ENCODE measurements at regions not wholly inside any gene's neighbourhood (a gene's known extent, or its start where the extent isn't known, plus 50 kb on each side); places are given as distances from the start of the nearest gene placed in this dataset.

- intact Hi-C loops (cut with micrococcal nuclease; ENCODE audit: unreplicated experiment), result no loop called here
- BruUV-seq (replicated peaks), result no TSS peak
- Histone ChIP-seq H3K4me1 (no peaks in the 10 kb centered on the region), H3K9me3 (no peaks in the 10 kb centered on the region), H3K36me3 (ENCODE audit: control insufficient read depth, insufficient read depth, low read length) (no peaks in the 10 kb centered on the region), H3K4me3 (ENCODE audit: low read depth, low read length) (no peak overlapping the region), H3K27me3 (replicated peaks; ENCODE audit: control insufficient read depth, insufficient read depth, low read length) (peaks cover 2% of the 10 kb centered on the region)
- no peaks in the 10 kb centered on the region for H3K9me3 Mint-ChIP-seq (ENCODE audit: unreplicated experiment)
- H3K27ac Mint-ChIP-seq (ENCODE audit: unreplicated experiment), result no peak overlapping the region
- no peak for DNase-seq
- H3K27me3 Mint-ChIP-seq (ENCODE audit: insufficient read depth, unreplicated experiment), result peaks cover 10% of the 10 kb centered on the region
- POLR2A ChIA-PET, result no interaction called here
- no peak for TF ChIP-seq CTCF (IDR thresholded peaks at IDR 0.05; ENCODE audit: insufficient read depth in 1 of 2, low read depth in 1 of 2, low read length in 1 of 2, severe bottlenecking in 1 of 2, unreplicated experiment in 1 of 2)
- no peaks in the 10 kb centered on the region for H3K4me1 Mint-ChIP-seq (ENCODE audit: low read depth, unreplicated experiment)
- no peak overlapping the region for H3K4me3 Mint-ChIP-seq (ENCODE audit: unreplicated experiment)
- H3K36me3 Mint-ChIP-seq (ENCODE audit: insufficient read depth, unreplicated experiment), result no peaks in the 10 kb centered on the region
- CTCF ChIA-PET, result no interaction called here
Measured at GRCh38 chr11:45527898-45528297, 137.5 kb downstream of the CHST1 start.

- no TSS peak for BruUV-seq (replicated peaks)
Measured at GRCh38 chr11:45525393-45525792, 140.0 kb downstream of the CHST1 start.

GRCh38 chr11:45523760-45524159 is 141.7 kb downstream of the CHST1 start:
- POLR2A ChIA-PET, result no interaction called here
- Histone ChIP-seq H3K36me3 (ENCODE audit: control insufficient read depth, insufficient read depth, low read length) (no peaks in the 10 kb centered on the region), H3K4me3 (ENCODE audit: low read depth, low read length) (no peak overlapping the region), H3K9me3 (no peaks in the 10 kb centered on the region), H3K4me1 (no peaks in the 10 kb centered on the region), H3K27me3 (replicated peaks; ENCODE audit: control insufficient read depth, insufficient read depth, low read length) (peaks cover 3% of the 10 kb centered on the region)
- intact Hi-C loops (cut with micrococcal nuclease; ENCODE audit: unreplicated experiment), result no loop called here
- Mint-ChIP-seq H3K9me3 (ENCODE audit: unreplicated experiment) (no peaks in the 10 kb centered on the region), H3K27ac (ENCODE audit: unreplicated experiment) (no peak overlapping the region), H3K4me3 (ENCODE audit: unreplicated experiment) (no peak overlapping the region), H3K4me1 (ENCODE audit: low read depth, unreplicated experiment) (no peaks in the 10 kb centered on the region), H3K27me3 (ENCODE audit: insufficient read depth, unreplicated experiment) (peaks cover 10% of the 10 kb centered on the region), H3K36me3 (ENCODE audit: insufficient read depth, unreplicated experiment) (no peaks in the 10 kb centered on the region)
- TF ChIP-seq CTCF (IDR thresholded peaks at IDR 0.05; ENCODE audit: insufficient read depth in 1 of 2, low read depth in 1 of 2, low read length in 1 of 2, severe bottlenecking in 1 of 2, unreplicated experiment in 1 of 2), result no peak
- DNase-seq, result no peak
- CTCF ChIA-PET, result no interaction called here
- no TSS peak for BruUV-seq (replicated peaks)

More at GRCh38 chr11:45525393-45525792, 140.0 kb downstream of the CHST1 start:
- Histone ChIP-seq H3K4me3 (ENCODE audit: low read depth, low read length) (no peak overlapping the region), H3K36me3 (ENCODE audit: control insufficient read depth, insufficient read depth, low read length) (no peaks in the 10 kb centered on the region), H3K9me3 (no peaks in the 10 kb centered on the region), H3K4me1 (no peaks in the 10 kb centered on the region), H3K27me3 (replicated peaks; ENCODE audit: control insufficient read depth, insufficient read depth, low read length) (peaks cover 2% of the 10 kb centered on the region)
- H3K4me1 Mint-ChIP-seq (ENCODE audit: low read depth, unreplicated experiment), result no peaks in the 10 kb centered on the region
- ChIA-PET POLR2A (no interaction called here), CTCF (no interaction called here)
- no peak overlapping the region for H3K27ac Mint-ChIP-seq (ENCODE audit: unreplicated experiment)
- TF ChIP-seq CTCF (IDR thresholded peaks at IDR 0.05; ENCODE audit: insufficient read depth in 1 of 2, low read depth in 1 of 2, low read length in 1 of 2, severe bottlenecking in 1 of 2, unreplicated experiment in 1 of 2), result no peak
- intact Hi-C loops (cut with micrococcal nuclease; ENCODE audit: unreplicated experiment), result no loop called here
- H3K27me3 Mint-ChIP-seq (ENCODE audit: insufficient read depth, unreplicated experiment), result peaks cover 10% of the 10 kb centered on the region
- no peak overlapping the region for H3K4me3 Mint-ChIP-seq (ENCODE audit: unreplicated experiment)
- no peak for DNase-seq
- H3K36me3 Mint-ChIP-seq (ENCODE audit: insufficient read depth, unreplicated experiment), result no peaks in the 10 kb centered on the region
- H3K9me3 Mint-ChIP-seq (ENCODE audit: unreplicated experiment), result no peaks in the 10 kb centered on the region

Measured in Caco-2 (cell line).